SK-N-MC (cell line): ENCODE measurements at regions not wholly inside any gene's neighbourhood (a gene's known extent, or its start where the extent isn't known, plus 50 kb on each side); places are given as distances from the start of the nearest gene placed in this dataset.

Source experiments
- DNase-seq: peaks from one replicate; pipeline ENCODE4 v3.0.0-alpha.2; 2011; ENCODE audit warnings: low read depth, low spot score
- H3K27ac ChIP-seq: fragments of 200-600 bp; sonication (generic); 2 replicates; pipeline ENCODE4 v1.5.1; 2016; ENCODE audit warnings: mixed run types
- H3K36me3 ChIP-seq: fragments of 200-600 bp; sonication (generic); 2 replicates; pipeline ENCODE4 v1.6.1; 2017; ENCODE audit warnings: antibody characterized with exemption, low read length, mixed read lengths; ENCODE audit not compliant: insufficient read depth
- H3K4me3 ChIP-seq: fragments of 200-600 bp; sonication (generic); 2 replicates; pipeline ENCODE4 v1.5.1; 2016
- H3K9ac ChIP-seq: fragments of 200-600 bp; sonication (generic); 2 replicates; pipeline ENCODE4 v1.8.0; 2017; ENCODE audit warnings: mixed run types, mixed read lengths; ENCODE audit not compliant: insufficient read length
- H3K9me3 ChIP-seq: fragments of 200-600 bp; sonication (generic); 2 replicates; pipeline ENCODE4 v1.6.1; 2017; ENCODE audit warnings: low read depth, mild to moderate bottlenecking, antibody characterized with exemption, low read length, moderate library complexity, mixed read lengths
- EZH2 ChIP-seq: fragments of 200-600 bp; sonication (generic); IDR thresholded peaks from one replicate; pipeline ENCODE4 v1.6.1; 2017; ENCODE audit warnings: antibody characterized with exemption
- FOXP2 ChIP-seq: optimal IDR thresholded peaks from 2 replicates; pipeline ENCODE3; 2011; ENCODE audit warnings: mild to moderate bottlenecking, moderate library complexity; ENCODE audit not compliant: insufficient read depth; ENCODE audit errors: extremely low read length, control extremely low read depth
- POLR2AphosphoS5 ChIP-seq: IDR thresholded peaks from 2 replicates; pipeline ENCODE4 v1.6.1; 2012; ENCODE audit warnings: mild to moderate bottlenecking, low read depth, low read length, borderline replicate concordance

DNA sequence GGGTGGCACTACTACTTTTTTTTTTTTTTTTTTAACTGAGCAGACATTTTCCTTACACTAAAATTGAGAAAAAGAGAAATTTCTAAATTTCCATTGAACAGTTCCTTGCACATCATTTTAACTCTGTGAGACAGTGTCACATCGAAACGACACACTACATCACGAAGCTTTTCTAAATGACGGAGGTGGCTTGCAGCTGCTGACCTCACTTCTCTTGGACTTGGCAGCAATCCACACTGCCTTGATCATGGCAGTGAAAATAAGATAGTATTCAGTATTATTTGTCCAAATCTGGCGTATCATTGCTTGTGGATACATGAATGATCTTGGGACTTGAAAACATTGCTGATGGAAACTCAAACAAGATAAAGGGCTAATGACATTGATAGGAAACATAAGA, 80.3 kb upstream of the CYYR1 start:
- no peaks in the 10 kb centered on the region for H3K9me3 ChIP-seq
- TF ChIP-seq FOXP2 (no peak), POLR2AphosphoS5 (no peak), EZH2 (no peak)
- DNase-seq = no peak
- no peak overlapping the region for H3K9ac ChIP-seq
- H3K36me3 ChIP-seq = no peaks in the 10 kb centered on the region
- H3K4me3 ChIP-seq = peak overlapping the region; percentile 5; the same call in 1 of the 2 replicates
- peak overlapping the region; percentile 77 for H3K27ac ChIP-seq

DNA sequence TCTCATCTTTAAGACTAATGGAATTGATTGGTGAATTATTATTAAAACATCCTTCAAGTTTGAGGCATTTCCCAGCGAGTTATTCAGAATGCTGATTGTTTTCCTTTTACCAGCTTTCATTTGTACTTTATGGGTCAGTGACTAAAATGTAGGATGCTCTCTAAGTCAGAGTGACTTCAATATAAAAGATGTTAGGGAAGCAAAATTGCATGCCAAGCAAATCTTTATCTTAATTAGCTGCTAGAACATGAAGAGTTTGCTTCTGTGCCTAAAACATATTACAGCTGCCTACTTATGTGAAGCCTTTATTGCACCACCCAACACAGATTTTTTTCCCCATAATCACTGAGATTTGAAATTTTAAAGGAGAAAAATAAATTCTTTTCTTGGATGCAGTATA, 79.8 kb upstream of the CYYR1 start:
- H3K27ac ChIP-seq = peak overlapping the region; percentile 77
- peak overlapping the region; percentile 5 for H3K9ac ChIP-seq
- DNase-seq = peak; percentile 66
- no peak; the same call in 1 of the 2 replicates for TF ChIP-seq POLR2AphosphoS5
- TF ChIP-seq EZH2 = no peak
- no peak for TF ChIP-seq FOXP2
- peak overlapping the region; percentile 5; the same call in 1 of the 2 replicates for H3K4me3 ChIP-seq
- H3K36me3 ChIP-seq = no peaks in the 10 kb centered on the region
- H3K9me3 ChIP-seq = no peaks in the 10 kb centered on the region

DNA sequence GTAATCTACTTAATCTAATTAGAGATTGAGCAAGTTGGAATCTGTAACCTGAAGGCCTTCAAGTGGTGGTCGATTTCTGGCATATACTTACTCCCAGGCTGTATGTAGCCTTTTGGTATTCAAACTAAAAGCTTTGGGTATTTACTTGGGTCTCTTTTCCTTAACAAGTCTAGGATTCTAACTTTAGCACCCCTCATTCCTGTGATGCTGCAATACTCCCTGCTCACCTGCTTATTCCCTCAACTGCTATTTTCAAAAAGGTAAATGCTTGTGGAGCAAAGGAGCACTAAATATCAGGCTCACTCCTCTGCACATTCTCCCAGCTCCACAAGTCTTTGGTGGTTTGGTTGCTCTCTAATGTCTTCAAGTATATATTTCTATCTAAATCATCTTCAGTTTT, 68.0 kb upstream of the CYYR1 start:
- DNase-seq = no peak
- TF ChIP-seq EZH2 (no peak), POLR2AphosphoS5 (no peak), FOXP2 (no peak)
- H3K9me3 ChIP-seq = no peaks in the 10 kb centered on the region

DNA sequence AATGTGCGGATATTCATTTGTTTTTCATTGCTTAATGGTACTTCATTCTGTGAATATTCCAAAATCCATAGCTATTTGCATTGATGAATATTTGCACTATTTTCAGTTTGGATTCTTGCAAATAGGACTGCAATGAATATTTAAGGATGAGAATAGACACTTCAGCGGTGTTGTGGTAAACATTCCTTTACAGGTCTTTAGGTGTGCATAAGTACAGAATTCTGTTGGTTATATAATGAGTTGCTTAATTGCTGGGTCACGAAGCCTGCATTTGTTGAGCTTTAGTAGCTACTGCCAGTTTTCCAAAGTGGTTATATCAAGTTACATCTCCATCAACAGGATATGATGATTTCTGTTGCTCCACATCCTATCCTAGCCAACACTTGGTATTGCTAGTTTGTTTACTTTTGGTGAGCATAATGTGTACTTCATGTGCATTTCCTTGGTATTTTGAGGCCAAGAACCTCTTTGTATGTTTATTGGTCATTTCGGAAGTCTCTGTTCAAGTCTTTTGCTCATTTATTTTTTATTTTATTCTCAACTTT, 64.2 kb upstream of the CYYR1 start:
- no peak overlapping the region for H3K9ac ChIP-seq
- H3K4me3 ChIP-seq = no peak overlapping the region
- H3K9me3 ChIP-seq = no peaks in the 10 kb centered on the region
- no peak overlapping the region for H3K27ac ChIP-seq
- DNase-seq = no peak
- H3K36me3 ChIP-seq = no peaks in the 10 kb centered on the region
- TF ChIP-seq FOXP2 (no peak), POLR2AphosphoS5 (no peak), EZH2 (no peak)

More for the DNA sequence above, 68.0 kb upstream of the CYYR1 start:
- no peak overlapping the region for H3K27ac ChIP-seq
- H3K4me3 ChIP-seq = no peak overlapping the region
- H3K9ac ChIP-seq = no peak overlapping the region
- H3K36me3 ChIP-seq = no peaks in the 10 kb centered on the region

DNA sequence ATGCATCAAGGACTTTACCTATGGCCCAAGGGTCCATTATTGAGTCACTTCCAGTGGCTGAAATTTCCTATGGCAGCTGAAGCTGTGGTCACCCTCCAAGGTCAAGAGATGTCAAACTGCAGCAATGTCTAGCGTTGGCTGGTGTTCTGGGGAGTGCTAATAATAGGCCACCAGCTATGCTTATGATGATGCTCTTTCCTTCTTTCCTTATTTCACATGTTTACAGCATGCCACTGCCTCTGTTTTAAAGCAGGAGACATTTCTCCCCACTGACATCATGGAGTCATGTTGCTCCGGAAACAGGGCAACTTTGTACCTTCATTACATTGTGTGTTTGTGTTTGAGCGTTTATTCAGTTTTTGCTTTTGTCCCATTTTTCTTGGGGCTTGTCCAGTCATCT, 62.6 kb upstream of the CYYR1 start:
- Histone ChIP-seq H3K9ac (no peak overlapping the region), H3K4me3 (no peak overlapping the region), H3K9me3 (no peaks in the 10 kb centered on the region; the same call in 1 of the 2 replicates), H3K27ac (no peak overlapping the region), H3K36me3 (no peaks in the 10 kb centered on the region)
- TF ChIP-seq FOXP2 = no peak
- TF ChIP-seq EZH2 = no peak
- no peak for TF ChIP-seq POLR2AphosphoS5
- DNase-seq = no peak

DNA sequence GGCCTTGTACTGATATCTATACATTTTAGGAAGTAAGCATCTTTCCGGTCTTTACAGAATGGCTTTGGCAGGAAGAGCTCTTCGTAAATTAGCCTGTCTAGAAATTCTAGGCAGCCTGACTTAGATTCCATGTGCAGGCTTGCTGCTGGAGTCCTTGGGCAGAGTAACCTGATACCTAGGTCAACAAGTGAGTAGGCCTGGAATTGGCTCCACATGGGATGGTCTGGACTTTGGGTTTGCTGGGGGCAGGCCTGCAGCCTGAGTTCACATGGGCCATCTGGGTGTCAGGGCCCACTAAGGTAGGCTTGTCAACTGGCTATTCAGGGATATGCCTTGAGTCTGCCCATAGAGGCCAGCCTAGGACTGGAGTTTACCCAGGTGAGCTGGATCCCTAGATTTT, 59.6 kb upstream of the CYYR1 start:
- H3K9me3 ChIP-seq = no peaks in the 10 kb centered on the region; the same call in 1 of the 2 replicates
- no peak overlapping the region for H3K4me3 ChIP-seq
- H3K36me3 ChIP-seq = no peaks in the 10 kb centered on the region
- no peak for DNase-seq
- TF ChIP-seq POLR2AphosphoS5 = no peak
- TF ChIP-seq FOXP2 = no peak
- TF ChIP-seq EZH2 = no peak
- H3K9ac ChIP-seq = no peak overlapping the region
- no peak overlapping the region for H3K27ac ChIP-seq

DNA sequence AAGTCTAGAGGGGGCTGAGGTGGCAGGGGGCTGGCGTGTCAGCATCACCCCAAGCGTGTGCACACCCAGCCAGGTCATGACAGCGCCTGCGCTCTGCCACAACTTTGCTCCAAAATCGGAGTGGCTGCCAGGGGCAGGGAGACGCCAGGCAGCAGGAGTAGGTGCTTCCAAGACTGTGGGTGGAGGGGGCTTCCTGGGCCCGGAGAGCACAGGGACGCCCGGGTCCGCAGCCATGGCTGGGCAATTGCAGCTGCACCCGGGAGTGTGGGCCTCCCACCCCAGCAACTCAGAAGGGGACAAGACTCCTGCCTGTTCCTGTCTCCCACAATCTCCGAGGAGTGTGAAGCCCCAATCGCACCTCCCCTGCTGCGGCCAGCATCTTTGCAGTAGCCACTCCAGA, 53.1 kb upstream of the CYYR1 start:
- DNase-seq = no peak
- H3K9ac ChIP-seq = no peak overlapping the region

DNA sequence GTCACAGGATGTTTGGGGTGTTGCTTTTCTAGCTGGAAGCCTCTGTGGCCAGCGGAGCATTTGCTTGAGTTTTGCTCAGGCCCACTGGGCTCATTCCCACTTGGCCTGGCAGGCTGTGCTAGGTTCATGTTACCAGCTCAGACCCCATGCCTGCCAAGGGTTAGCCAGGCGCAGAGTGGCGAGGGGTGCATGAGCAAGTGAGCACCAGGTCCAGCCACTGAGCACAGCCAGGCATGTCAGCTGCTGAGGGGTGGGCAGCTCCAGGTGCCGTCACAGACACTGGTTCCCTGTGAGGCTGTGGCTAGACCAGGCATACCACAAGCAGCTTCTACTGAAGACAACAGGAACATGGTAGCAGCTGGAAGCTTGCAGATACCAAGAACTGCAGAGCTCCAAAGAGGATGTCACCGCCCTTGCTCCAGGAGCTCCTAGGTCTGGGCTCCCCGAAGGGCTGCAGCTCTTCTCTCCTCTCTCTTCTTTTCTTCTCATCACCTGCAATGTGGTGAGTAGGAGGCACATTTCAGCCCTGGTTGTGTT, 52.0 kb upstream of the CYYR1 start:
- H3K27ac ChIP-seq = no peak overlapping the region
- H3K9me3 ChIP-seq = 0 out of 2 replicates have a peak, but pooled peaks cover 7% of the 10 kb centered on the region
- no peak for DNase-seq
- no peak overlapping the region for H3K9ac ChIP-seq
- no peak overlapping the region for H3K4me3 ChIP-seq
- H3K36me3 ChIP-seq = no peaks in the 10 kb centered on the region
- no peak for TF ChIP-seq POLR2AphosphoS5
- no peak for TF ChIP-seq EZH2

More for the DNA sequence above, 53.1 kb upstream of the CYYR1 start:
- TF ChIP-seq EZH2 (no peak), FOXP2 (no peak), POLR2AphosphoS5 (no peak)
- no peak overlapping the region for H3K27ac ChIP-seq
- 0 out of 2 replicates have a peak, but pooled peaks cover 7% of the 10 kb centered on the region for H3K9me3 ChIP-seq
- H3K4me3 ChIP-seq = no peak overlapping the region
- no peaks in the 10 kb centered on the region for H3K36me3 ChIP-seq
